ENCODE measurements at regions not wholly inside any gene's neighbourhood (a gene's known extent, or its start where the extent isn't known, plus 50 kb on each side); places are given as distances from the start of the nearest gene placed in this dataset.

GRCh38 chrX:5051831-5052491 is 1176.7 kb downstream of the NLGN4X start:
- no peak for DNase-seq (ENCODE audit: low read depth, low spot score)
- Histone ChIP-seq H3K9me3 (ENCODE audit: insufficient read depth, low read length) (peaks cover 5% of the 10 kb centered on the region; the same call in 1 of the 2 replicates), H3K9ac (ENCODE audit: insufficient read length, low read depth) (no peak overlapping the region), H3K27me3 (ENCODE audit: insufficient read depth, insufficient read length) (no peaks in the 10 kb centered on the region), H3K4me1 (ENCODE audit: insufficient read depth, insufficient read length) (no peaks in the 10 kb centered on the region), H3K4me3 (ENCODE audit: insufficient read length, low read depth) (no peak overlapping the region), H3K36me3 (ENCODE audit: insufficient read depth, insufficient read length, low read length) (no peaks in the 10 kb centered on the region)
- TF ChIP-seq YY1 (IDR thresholded peaks at IDR 0.05; ENCODE audit: insufficient read depth, insufficient read length), result no peak
- no peak for TF ChIP-seq SUZ12 (IDR thresholded peaks at IDR 0.05; ENCODE audit: extremely low read depth, insufficient read depth, insufficient read length)
- no peak for TF ChIP-seq ZNF274 (IDR thresholded peaks at IDR 0.05; ENCODE audit: low read depth, low read length)

GRCh38 chrX:5042563-5042962 is 1186.1 kb downstream of the NLGN4X start:
- H3K27me3 ChIP-seq (ENCODE audit: insufficient read depth, insufficient read length), result no peaks in the 10 kb centered on the region
- no peaks in the 10 kb centered on the region for H3K36me3 ChIP-seq (ENCODE audit: insufficient read depth, insufficient read length, low read length)
- no peaks in the 10 kb centered on the region for H3K4me1 ChIP-seq (ENCODE audit: insufficient read depth, insufficient read length)
- TF ChIP-seq ZNF274 (IDR thresholded peaks at IDR 0.05; ENCODE audit: low read depth, low read length) (no peak), YY1 (IDR thresholded peaks at IDR 0.05; ENCODE audit: insufficient read depth, insufficient read length) (no peak), SUZ12 (IDR thresholded peaks at IDR 0.05; ENCODE audit: extremely low read depth, insufficient read depth, insufficient read length) (no peak)
- no peak overlapping the region for H3K4me3 ChIP-seq (ENCODE audit: insufficient read length, low read depth)
- H3K9ac ChIP-seq (ENCODE audit: insufficient read length, low read depth), result no peak overlapping the region
- H3K9me3 ChIP-seq (ENCODE audit: insufficient read depth, low read length), result no peaks in the 10 kb centered on the region
- no peak for DNase-seq (ENCODE audit: low read depth, low spot score)

- no peak for DNase-seq (ENCODE audit: low read depth, low spot score)
- H3K4me3 ChIP-seq (ENCODE audit: insufficient read length, low read depth), result no peak overlapping the region
Measured at GRCh38 chrX:5031792-5032191, 1196.9 kb downstream of the NLGN4X start.

GRCh38 chrX:5015451-5015850 is 1213.2 kb downstream of the NLGN4X start:
- Histone ChIP-seq H3K36me3 (ENCODE audit: insufficient read depth, insufficient read length, low read length) (no peaks in the 10 kb centered on the region), H3K9me3 (ENCODE audit: insufficient read depth, low read length) (no peaks in the 10 kb centered on the region), H3K4me3 (ENCODE audit: insufficient read length, low read depth) (no peak overlapping the region), H3K27me3 (ENCODE audit: insufficient read depth, insufficient read length) (no peaks in the 10 kb centered on the region), H3K4me1 (ENCODE audit: insufficient read depth, insufficient read length) (no peaks in the 10 kb centered on the region), H3K9ac (ENCODE audit: insufficient read length, low read depth) (no peak overlapping the region)
- no peak for TF ChIP-seq SUZ12 (IDR thresholded peaks at IDR 0.05; ENCODE audit: extremely low read depth, insufficient read depth, insufficient read length)
- no peak for TF ChIP-seq ZNF274 (IDR thresholded peaks at IDR 0.05; ENCODE audit: low read depth, low read length)
- no peak for TF ChIP-seq YY1 (IDR thresholded peaks at IDR 0.05; ENCODE audit: insufficient read depth, insufficient read length)
- DNase-seq (ENCODE audit: low read depth, low spot score), result no peak

More at GRCh38 chrX:5031792-5032191, 1196.9 kb downstream of the NLGN4X start:
- no peaks in the 10 kb centered on the region for H3K9me3 ChIP-seq (ENCODE audit: insufficient read depth, low read length)
- H3K27me3 ChIP-seq (ENCODE audit: insufficient read depth, insufficient read length), result no peaks in the 10 kb centered on the region
- TF ChIP-seq ZNF274 (IDR thresholded peaks at IDR 0.05; ENCODE audit: low read depth, low read length), result no peak
- TF ChIP-seq YY1 (IDR thresholded peaks at IDR 0.05; ENCODE audit: insufficient read depth, insufficient read length), result no peak
- TF ChIP-seq SUZ12 (IDR thresholded peaks at IDR 0.05; ENCODE audit: extremely low read depth, insufficient read depth, insufficient read length), result no peak
- H3K4me1 ChIP-seq (ENCODE audit: insufficient read depth, insufficient read length), result no peaks in the 10 kb centered on the region
- H3K9ac ChIP-seq (ENCODE audit: insufficient read length, low read depth), result no peak overlapping the region
- no peaks in the 10 kb centered on the region for H3K36me3 ChIP-seq (ENCODE audit: insufficient read depth, insufficient read length, low read length)

- no peak overlapping the region for H3K9ac ChIP-seq (ENCODE audit: insufficient read length, low read depth)
- TF ChIP-seq ZNF274 (IDR thresholded peaks at IDR 0.05; ENCODE audit: low read depth, low read length), result no peak
- no peak for TF ChIP-seq SUZ12 (IDR thresholded peaks at IDR 0.05; ENCODE audit: extremely low read depth, insufficient read depth, insufficient read length)
- TF ChIP-seq YY1 (IDR thresholded peaks at IDR 0.05; ENCODE audit: insufficient read depth, insufficient read length), result no peak
- H3K4me3 ChIP-seq (ENCODE audit: insufficient read length, low read depth), result no peak overlapping the region
- H3K36me3 ChIP-seq (ENCODE audit: insufficient read depth, insufficient read length, low read length), result no peaks in the 10 kb centered on the region
- H3K9me3 ChIP-seq (ENCODE audit: insufficient read depth, low read length), result no peaks in the 10 kb centered on the region
- H3K27me3 ChIP-seq (ENCODE audit: insufficient read depth, insufficient read length), result no peaks in the 10 kb centered on the region
- DNase-seq (ENCODE audit: low read depth, low spot score), result no peak
- no peaks in the 10 kb centered on the region for H3K4me1 ChIP-seq (ENCODE audit: insufficient read depth, insufficient read length)
Measured at GRCh38 chrX:4994855-4995254, 1233.8 kb downstream of the NLGN4X start.

GRCh38 chrX:4978613-4979012 is 1250.1 kb downstream of the NLGN4X start:
- TF ChIP-seq ZNF274 (IDR thresholded peaks at IDR 0.05; ENCODE audit: low read depth, low read length), result no peak
- DNase-seq (ENCODE audit: low read depth, low spot score), result no peak
- no peaks in the 10 kb centered on the region for H3K9me3 ChIP-seq (ENCODE audit: insufficient read depth, low read length)
- no peaks in the 10 kb centered on the region for H3K27me3 ChIP-seq (ENCODE audit: insufficient read depth, insufficient read length)
- no peaks in the 10 kb centered on the region for H3K36me3 ChIP-seq (ENCODE audit: insufficient read depth, insufficient read length, low read length)
- H3K4me3 ChIP-seq (ENCODE audit: insufficient read length, low read depth), result no peak overlapping the region
- H3K4me1 ChIP-seq (ENCODE audit: insufficient read depth, insufficient read length), result no peaks in the 10 kb centered on the region
- no peak overlapping the region for H3K9ac ChIP-seq (ENCODE audit: insufficient read length, low read depth)

- no peaks in the 10 kb centered on the region for H3K4me1 ChIP-seq (ENCODE audit: insufficient read depth, insufficient read length)
- no peak for DNase-seq (ENCODE audit: low read depth, low spot score)
- H3K9ac ChIP-seq (ENCODE audit: insufficient read length, low read depth), result no peak overlapping the region
- no peak overlapping the region for H3K4me3 ChIP-seq (ENCODE audit: insufficient read length, low read depth)
- no peaks in the 10 kb centered on the region for H3K9me3 ChIP-seq (ENCODE audit: insufficient read depth, low read length)
- no peak for TF ChIP-seq SUZ12 (IDR thresholded peaks at IDR 0.05; ENCODE audit: extremely low read depth, insufficient read depth, insufficient read length)
- TF ChIP-seq ZNF274 (IDR thresholded peaks at IDR 0.05; ENCODE audit: low read depth, low read length), result no peak
- no peak for TF ChIP-seq YY1 (IDR thresholded peaks at IDR 0.05; ENCODE audit: insufficient read depth, insufficient read length)
- H3K27me3 ChIP-seq (ENCODE audit: insufficient read depth, insufficient read length), result no peaks in the 10 kb centered on the region
- no peaks in the 10 kb centered on the region for H3K36me3 ChIP-seq (ENCODE audit: insufficient read depth, insufficient read length, low read length)
Measured at GRCh38 chrX:4971646-4972045, 1257.0 kb downstream of the NLGN4X start.

Measured in NT2/D1 (cell line).